HG03139 (cell line): ENCODE measurements at regions not wholly inside any gene's neighbourhood (a gene's known extent, or its start where the extent isn't known, plus 50 kb on each side); places are given as distances from the start of the nearest gene placed in this dataset.
A peak's percentile ranks its signal among the peaks of the same experiment; 100 is the strongest.

ENCODE experiments used
- ATAC-seq: cut with Tn5 transposase; IDR thresholded peaks from one replicate; pipeline ENCODE4 v1.9.1; 2021; ENCODE audit not compliant: unreplicated experiment

GRCh38 chr3:178156301-178156700, 379.9 kb upstream of the KCNMB2 start:
- ATAC-seq: no peak

- no peak for ATAC-seq
Measured at GRCh38 chr3:178159691-178160220, 376.5 kb upstream of the KCNMB2 start.

- ATAC-seq: no peak
Measured at GRCh38 chr3:178169421-178169820, 366.8 kb upstream of the KCNMB2 start.

DNA sequence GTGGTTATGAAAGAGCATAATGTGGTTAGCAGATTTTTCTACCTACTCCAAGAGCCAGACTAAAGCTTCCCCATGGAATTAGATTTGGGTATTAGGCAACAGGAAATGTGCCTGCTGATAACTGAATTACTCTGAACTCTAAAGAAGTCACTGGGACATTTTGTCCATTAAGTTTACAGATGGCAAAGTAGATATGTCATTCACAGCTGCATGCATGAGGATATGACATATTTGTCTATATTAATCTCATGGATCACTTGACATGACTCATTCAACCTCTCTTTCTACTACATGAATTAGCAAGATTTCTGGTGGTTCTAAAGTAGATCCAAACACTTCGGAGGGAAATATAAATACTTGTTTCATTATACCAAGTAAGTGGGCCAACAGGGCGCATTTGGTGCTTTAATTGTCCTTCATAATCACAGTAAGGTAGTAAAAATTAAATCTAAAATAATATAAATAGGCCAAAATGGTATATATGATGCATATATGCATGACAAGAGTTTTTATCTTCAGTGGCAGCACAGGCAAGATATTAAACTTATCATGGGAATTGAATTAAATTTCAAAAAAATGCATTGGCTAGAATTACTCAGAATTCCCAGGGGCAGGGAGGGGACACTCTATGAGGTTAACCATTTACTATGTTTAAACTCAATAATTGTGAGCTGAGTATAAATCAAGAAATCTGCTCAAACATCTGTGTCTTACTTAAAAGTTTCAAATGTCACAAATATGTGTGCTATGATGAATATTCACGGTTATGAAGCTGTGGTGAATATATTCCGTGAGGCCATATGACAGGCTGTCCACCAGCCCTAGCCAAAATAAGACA, 365.3 kb upstream of the KCNMB2 start:
- ATAC-seq: no peak

DNA sequence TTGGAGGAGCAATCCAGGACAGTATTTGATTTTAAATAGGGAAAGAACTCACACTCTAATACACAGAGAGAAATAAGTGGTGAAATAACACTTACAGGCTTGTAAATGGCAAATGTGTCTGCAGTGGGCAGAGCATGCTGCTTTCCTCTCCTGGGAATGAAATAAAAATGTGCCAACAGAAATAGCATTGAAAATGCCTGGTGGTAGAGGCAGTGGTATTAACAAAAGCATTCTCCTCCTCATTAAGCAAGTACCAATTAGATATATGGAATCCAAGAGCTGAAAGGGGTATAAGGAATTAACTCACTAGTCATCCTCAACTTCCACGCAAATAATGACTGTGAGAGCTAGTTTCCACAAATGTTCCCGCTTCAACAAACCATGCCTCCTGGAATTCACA, 364.1 kb upstream of the KCNMB2 start:
- no peak for ATAC-seq

DNA sequence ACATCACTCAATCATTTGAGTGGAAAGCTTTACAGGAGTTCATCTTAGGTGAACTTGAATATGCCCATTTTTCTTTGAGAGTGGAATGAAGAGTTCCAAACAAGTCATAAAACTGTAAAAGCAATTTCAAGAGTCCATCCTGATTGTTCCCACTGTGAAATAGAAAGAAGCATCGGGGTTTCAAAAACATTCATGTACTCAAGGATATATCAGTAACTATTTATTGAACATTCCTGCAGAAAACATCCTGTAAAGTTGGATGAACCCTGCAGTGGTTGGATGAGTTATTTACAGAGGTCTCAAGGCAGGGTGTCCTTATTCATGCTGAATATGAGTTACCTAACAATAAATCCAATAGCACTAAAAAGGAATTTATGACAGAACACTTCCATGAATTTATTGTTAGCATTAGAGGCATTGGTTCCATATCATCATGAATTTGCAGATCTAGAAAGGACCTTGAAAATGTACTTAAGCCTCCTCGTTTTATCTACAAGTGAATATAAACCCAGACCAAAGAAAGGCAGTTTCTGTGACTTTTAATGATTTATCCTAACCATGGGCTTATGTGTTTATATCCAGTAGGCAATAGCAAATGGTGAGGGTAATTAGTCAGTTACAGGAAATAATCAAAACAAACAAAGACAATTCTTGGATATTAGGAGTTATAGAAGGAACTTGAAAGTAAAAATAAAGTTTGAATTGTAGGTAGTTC, 361.9 kb upstream of the KCNMB2 start:
- no peak for ATAC-seq

- no peak for ATAC-seq
Measured at GRCh38 chr3:178181088-178181487, 355.1 kb upstream of the KCNMB2 start.

GRCh38 chr3:178181784-178182183, 354.5 kb upstream of the KCNMB2 start:
- no peak for ATAC-seq

DNA sequence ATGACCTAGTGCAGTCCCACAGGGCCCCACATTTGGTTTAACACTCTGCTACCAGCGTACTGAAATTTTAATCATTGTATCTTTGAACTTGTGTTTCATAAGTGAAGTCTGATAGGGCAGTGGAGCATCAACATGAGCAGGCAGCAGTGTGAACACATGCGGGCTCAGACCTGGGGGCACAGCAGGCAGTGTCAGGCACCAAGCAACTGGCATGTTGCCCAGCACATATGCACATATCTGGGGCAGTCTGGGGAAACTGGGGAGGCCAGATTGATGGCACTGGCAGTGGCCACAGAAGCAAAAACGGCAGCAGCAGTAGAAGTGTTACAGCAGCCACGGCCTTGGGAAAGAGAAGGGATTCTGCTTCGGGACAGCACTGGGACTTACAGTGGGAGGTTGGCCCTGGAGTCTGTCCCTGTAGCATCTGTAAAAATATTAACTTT, 353.9 kb upstream of the KCNMB2 start:
- ATAC-seq: no peak

DNA sequence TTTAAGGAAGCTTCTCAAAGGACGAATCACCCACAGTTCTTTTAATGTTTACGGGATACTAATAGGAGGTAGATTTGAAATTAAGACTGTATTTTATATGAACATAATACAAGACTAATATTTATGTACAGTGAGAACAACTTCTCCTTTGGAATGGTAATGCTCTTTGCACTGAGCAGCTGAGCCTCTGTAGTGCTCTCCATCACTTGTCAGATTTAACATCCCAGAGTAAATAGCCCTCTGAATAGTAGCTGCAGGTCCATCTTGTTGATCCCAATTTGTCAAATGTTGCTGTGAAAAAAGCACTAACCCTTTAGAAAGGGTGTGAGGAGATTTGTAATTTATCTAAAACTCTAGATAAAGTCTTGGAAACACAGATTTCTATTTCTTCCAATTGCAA, 351.4 kb upstream of the KCNMB2 start:
- no peak for ATAC-seq

- ATAC-seq: no peak
Measured at GRCh38 chr3:178186666-178187065, 349.6 kb upstream of the KCNMB2 start.

- no peak for ATAC-seq
Measured at GRCh38 chr3:178189854-178190253, 346.4 kb upstream of the KCNMB2 start.

DNA sequence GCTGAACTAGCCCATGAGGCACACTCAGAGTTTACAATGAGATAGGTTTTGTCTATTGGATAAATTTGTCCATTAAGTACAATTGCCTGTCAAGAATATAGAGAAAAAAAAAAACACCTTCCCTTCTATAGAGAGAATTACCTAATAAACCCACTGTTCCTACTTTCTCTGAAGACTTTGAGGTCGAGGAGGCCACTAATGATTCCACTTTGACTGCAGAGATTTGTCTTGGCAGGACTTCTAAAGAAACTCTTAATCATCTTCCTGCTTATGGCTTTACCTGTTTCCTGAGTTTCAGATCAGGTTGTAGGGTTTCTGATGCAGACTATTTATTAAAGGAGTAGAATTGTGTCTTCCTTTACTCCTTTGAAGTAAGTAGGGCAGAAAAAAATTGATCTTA, 342.4 kb upstream of the KCNMB2 start:
- no peak for ATAC-seq

GRCh38 chr3:178194539-178194938, 341.7 kb upstream of the KCNMB2 start:
- ATAC-seq: no peak

DNA sequence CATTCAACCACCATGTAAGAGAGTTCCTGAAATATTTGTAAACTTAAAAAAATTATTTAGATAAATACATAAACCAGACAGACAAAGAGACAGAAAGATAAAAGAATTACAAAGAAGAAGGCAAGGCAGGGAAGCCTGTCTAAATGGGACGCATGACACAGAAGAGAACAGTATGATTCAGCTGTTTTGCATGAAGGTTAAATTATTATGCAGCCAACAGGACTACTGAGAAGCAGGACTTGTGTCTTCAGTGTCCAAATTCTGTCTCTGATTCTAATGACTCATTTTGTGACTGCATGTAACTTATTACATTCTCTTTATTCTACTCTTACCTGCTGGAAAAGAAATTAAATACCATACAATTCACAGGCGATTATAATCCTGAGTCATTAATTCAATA, 340.4 kb upstream of the KCNMB2 start:
- peak; percentile 90 for ATAC-seq

GRCh38 chr3:178198329-178198728, 337.9 kb upstream of the KCNMB2 start:
- ATAC-seq: no peak

GRCh38 chr3:178200316-178200715, 335.9 kb upstream of the KCNMB2 start:
- ATAC-seq: no peak

GRCh38 chr3:178201714-178202113, 334.5 kb upstream of the KCNMB2 start:
- ATAC-seq: no peak

DNA sequence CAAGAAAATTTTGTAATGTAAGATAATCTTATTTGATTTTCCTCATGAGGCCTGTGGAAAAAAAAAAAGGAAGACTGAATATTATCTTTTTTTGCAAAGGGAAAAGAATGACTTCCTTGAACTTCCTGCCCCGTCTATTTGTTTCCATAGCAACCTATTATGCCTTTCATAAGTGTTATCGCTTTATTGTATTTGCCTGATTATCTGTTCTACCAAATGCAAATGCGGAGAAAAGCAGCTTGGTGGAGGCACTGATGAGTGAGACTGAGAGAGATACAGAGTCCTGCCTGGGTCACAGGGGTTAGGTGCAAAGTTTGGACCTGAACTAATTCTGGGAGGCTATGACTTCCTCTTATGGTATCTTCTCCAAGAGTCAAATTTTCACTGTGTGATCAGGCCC, 334.0 kb upstream of the KCNMB2 start:
- no peak for ATAC-seq

- ATAC-seq: no peak
Measured at GRCh38 chr3:178203165-178203564, 333.1 kb upstream of the KCNMB2 start.

DNA sequence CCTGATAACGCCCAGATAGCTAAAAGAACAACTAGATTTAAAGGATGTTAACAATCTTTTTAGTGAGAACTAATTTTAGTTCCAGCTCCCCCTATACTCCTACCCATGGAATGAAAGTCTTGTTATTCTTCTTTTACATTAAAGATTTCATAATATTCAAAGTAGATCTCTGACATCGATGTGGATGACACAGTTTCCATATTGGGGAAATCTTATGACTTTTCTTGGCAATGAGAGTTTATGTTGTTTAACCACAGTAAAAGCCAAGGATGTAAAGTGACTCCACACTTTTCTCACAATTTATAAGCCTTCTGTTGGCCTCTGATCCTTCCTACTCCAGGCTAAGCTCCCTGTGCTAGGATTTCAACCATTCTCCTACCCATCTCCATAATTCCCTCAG, 332.6 kb upstream of the KCNMB2 start:
- ATAC-seq: no peak

DNA sequence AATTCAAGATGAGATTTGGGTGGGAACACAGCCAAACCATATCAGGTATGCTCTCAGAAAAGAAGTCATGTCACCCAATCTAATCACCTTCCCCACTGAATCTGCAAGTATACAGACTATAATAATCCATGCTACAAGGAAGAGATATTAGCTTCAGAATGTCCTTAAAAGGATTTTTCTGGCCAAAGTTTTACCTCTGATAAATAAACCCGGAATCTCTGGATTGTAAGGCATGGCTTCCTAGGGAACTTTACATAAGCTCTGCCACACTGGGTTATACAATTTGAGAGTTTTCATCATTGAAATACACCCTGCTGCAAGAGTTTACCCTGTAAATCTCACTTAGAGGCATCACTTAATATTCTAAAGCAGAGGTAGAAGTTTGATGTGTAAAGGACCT, 330.5 kb upstream of the KCNMB2 start:
- ATAC-seq: no peak
